Bronchial epithelial cell (primary cell): ENCODE measurements at regions not wholly inside any gene's neighbourhood (a gene's known extent, or its start where the extent isn't known, plus 50 kb on each side); places are given as distances from the start of the nearest gene placed in this dataset.
"Not testable (repeated sequence)": the region's sequence is repeated elsewhere in the genome, so short reads cannot be mapped to it uniquely, and the experiment has no call there.

ENCODE experiments used
- DNase-seq: peaks from one replicate; pipeline ENCODE4 v3.0.0-alpha.2; 2010; ENCODE audit warnings: low read depth
- FAIRE-seq: peaks from 2 replicates; lab custom pipeline; 2011; peaks lifted over from hg19 to GRCh38; lab: Jason Lieb, UNC
- H3K27me3 ChIP-seq: 2 replicates; pipeline ENCODE4 v1.5.1; 2011; ENCODE audit warnings: low read length; ENCODE audit not compliant: control insufficient read depth, insufficient read depth
- H3K36me3 ChIP-seq: 2 replicates; pipeline ENCODE4 v1.5.1; 2011; ENCODE audit warnings: low read length; ENCODE audit not compliant: control insufficient read depth, insufficient read depth
- H3K4me3 ChIP-seq: 2 replicates; pipeline ENCODE4 v1.5.1; 2011; ENCODE audit warnings: mild to moderate bottlenecking, low read depth, low read length, control low read depth

DNA sequence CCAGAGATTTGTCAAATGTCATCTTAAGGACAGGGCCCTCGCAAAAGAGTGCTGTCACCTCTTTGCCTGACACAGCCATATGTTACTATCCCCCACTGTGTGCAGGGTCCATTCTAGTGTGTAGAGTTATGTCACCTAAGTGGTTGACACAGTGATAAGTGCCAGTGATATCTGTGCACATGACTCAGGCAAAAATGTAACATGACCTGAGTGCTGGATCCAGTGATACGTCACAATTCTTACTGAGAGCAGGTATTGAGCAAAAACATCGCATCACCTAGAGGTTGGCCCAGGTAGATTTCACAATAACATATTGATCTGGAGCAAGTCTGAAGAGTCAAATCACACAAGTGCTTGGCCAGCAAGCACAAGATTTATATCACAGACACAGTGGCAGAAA lies 100.5 kb upstream of the BPY2 start:
- not testable (repeated sequence) for H3K4me3 ChIP-seq, H3K36me3 ChIP-seq, FAIRE-seq, H3K27me3 ChIP-seq
- peak; percentile 45 for DNase-seq

GRCh38 chrY:22887949-22888348 lies 96.1 kb upstream of the BPY2 start:
- H3K27me3 ChIP-seq, H3K36me3 ChIP-seq, FAIRE-seq, DNase-seq, H3K4me3 ChIP-seq: not testable (repeated sequence)

GRCh38 chrY:22903503-22904192 lies 80.4 kb upstream of the BPY2 start:
- not testable (repeated sequence) for H3K4me3 ChIP-seq, H3K36me3 ChIP-seq, H3K27me3 ChIP-seq, DNase-seq, FAIRE-seq

GRCh38 chrY:22915069-22915468 lies 69.0 kb upstream of the BPY2 start:
- not testable (repeated sequence) for H3K4me3 ChIP-seq, DNase-seq, FAIRE-seq, H3K36me3 ChIP-seq, H3K27me3 ChIP-seq

DNA sequence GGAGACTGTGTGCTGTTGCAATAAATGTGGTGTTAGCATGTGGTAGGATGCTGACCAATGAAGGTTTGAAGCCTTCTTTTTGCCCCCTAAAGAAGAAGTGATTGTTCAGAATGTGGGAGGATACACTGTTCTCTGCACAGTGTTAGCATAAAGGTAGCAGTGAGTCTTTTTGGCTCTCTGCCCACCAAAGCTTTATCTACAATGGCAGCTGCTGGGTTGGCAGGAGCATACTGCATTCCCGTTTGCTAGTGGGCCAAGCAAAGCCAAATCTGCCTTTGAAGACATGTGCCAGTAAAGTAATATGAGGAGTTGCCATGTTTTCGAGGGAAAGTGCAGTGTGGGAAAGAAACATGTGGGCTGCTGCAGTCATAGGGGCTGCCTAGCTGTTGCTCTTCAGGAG lies 56.4 kb upstream of the BPY2 start:
- not testable (repeated sequence) for H3K36me3 ChIP-seq, FAIRE-seq, H3K4me3 ChIP-seq, H3K27me3 ChIP-seq, DNase-seq

DNA sequence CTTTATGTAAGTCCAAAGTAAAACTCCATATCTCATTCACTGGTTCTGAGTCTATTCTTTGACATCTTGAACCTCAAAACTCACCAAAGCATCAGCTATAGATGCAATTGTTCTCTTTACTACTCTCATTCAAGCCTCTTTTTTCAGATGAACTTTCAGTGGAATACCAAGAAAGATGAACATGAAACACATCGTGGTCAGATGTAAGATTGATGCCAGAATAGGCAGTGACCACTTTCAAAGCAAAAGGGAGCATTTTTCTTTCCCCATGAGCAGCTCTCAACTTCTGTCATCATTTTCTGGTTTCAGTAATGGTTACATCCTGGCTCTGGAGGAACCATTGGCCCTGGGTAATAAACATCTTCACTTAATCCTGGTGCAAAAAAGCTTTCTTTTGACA lies 50.6 kb upstream of the BPY2 start:
- not testable (repeated sequence) for H3K27me3 ChIP-seq, FAIRE-seq

More for the DNA sequence above, 50.6 kb upstream of the BPY2 start:
- not testable (repeated sequence) for DNase-seq, H3K36me3 ChIP-seq, H3K4me3 ChIP-seq
